HepG2 (cell line): ENCODE measurements at regions not wholly inside any gene's neighbourhood (a gene's known extent, or its start where the extent isn't known, plus 50 kb on each side); places are given as distances from the start of the nearest gene placed in this dataset.

ENCODE experiments used
- ATAC-seq: fragments of 200-7000 bp; cut with Tn5 transposase; 3 replicates; pipeline ENCODE4 v1.9.1; 2020; ENCODE audit warnings: mild to moderate bottlenecking, moderate library complexity
- BruUV-seq: library from RNA; stranded (reverse); fragments of 400-500 nt; replicated peaks from 2 replicates; lab custom pipeline; 2021; lab: Mats Ljungman, UMichigan
- CTCF ChIA-PET: fragments of 300-600 bp; formaldehyde crosslinking; extraction: SDS; loops from one replicate; lab custom pipeline; 2021; ENCODE audit warnings: low total read pairs, inconsistent platforms, low intra/inter-chr PET ratio; lab: Yijun Ruan, JAX
- POLR2A ChIA-PET: fragments of 350-600 bp; sonication (Branson Sonifier 250); formaldehyde crosslinking; loops from one replicate; lab custom pipeline; 2020; ENCODE audit warnings: antibody characterized with exemption, inconsistent platforms; lab: Yijun Ruan, JAX
- DNase-seq: peaks from one replicate; pipeline ENCODE4 v3.0.0-alpha.2; 2015; ENCODE audit warnings: low spot score
- FAIRE-seq: peaks from 3 replicates; lab custom pipeline; 2011; peaks lifted over from hg19 to GRCh38; lab: Jason Lieb, UNC
- H2AFZ ChIP-seq: one replicate; pipeline ENCODE4 v1.6.1; 2011; ENCODE audit warnings: low read length, inconsistent platforms
- H3K27ac ChIP-seq: fragments of 300-600 bp; 3 replicates; pipeline ENCODE4 v1.8.0; 2011; ENCODE audit warnings: mixed run types, mild to moderate bottlenecking, mixed read lengths, low read length, inconsistent platforms; ENCODE audit not compliant: insufficient read depth; ENCODE audit errors: extremely low read length
- H3K27me3 ChIP-seq, 2 experiments: fragments of 200-600 bp in 1 of 2; 2 replicates in 1 of 2; 3 replicates in 1 of 2; pipeline versions ENCODE4 v1.6.0 to v1.8.0; 2011; ENCODE audit warnings: low read length in 2 of 2, mild to moderate bottlenecking in 2 of 2, moderate library complexity in 2 of 2, inconsistent platforms in 1 of 2; ENCODE audit not compliant: insufficient read depth in 2 of 2, control insufficient read depth in 1 of 2
- H3K36me3 ChIP-seq, 2 experiments: fragments of 200-600 bp in 1 of 2; replicated peaks in 1 of 2; 2 replicates in 1 of 2; 3 replicates in 1 of 2; pipeline versions ENCODE4 v1.5.1 to v1.8.0; 2011; ENCODE audit warnings: low read length in 2 of 2, inconsistent platforms in 1 of 2; ENCODE audit not compliant: insufficient read depth in 2 of 2, control insufficient read depth in 1 of 2
- H3K4me1 ChIP-seq: 2 replicates; pipeline ENCODE4 v1.5.1; 2012; ENCODE audit warnings: low read length, inconsistent platforms; ENCODE audit not compliant: insufficient read depth
- H3K4me2 ChIP-seq: 2 replicates; pipeline ENCODE4 v1.6.0; 2011; ENCODE audit warnings: low read depth, low read length, inconsistent platforms
- H3K4me3 ChIP-seq, 3 experiments: fragments of 200-600 bp in 1 of 3; sonication (generic), shearing (Covaris generic) in 1 of 3; replicated peaks in 1 of 3; 2 replicates each; pipeline ENCODE4 v1.5.1; 2011 to 2016; ENCODE audit warnings: low read length in 3 of 3, inconsistent platforms in 2 of 3, low read depth in 2 of 3, mild to moderate bottlenecking in 2 of 3, control low read depth in 1 of 3, mixed read lengths in 1 of 3; ENCODE audit not compliant: insufficient read depth in 1 of 3
- H3K79me2 ChIP-seq: one replicate; pipeline ENCODE4 v1.6.1; 2011; ENCODE audit warnings: low read length, inconsistent platforms; ENCODE audit not compliant: insufficient read depth
- H3K9ac ChIP-seq: 2 replicates; pipeline ENCODE4 v1.6.0; 2011; ENCODE audit warnings: mild to moderate bottlenecking, low read depth, low read length, inconsistent platforms; ENCODE audit not compliant: insufficient read depth
- H3K9me3 ChIP-seq: 2 replicates; pipeline ENCODE4 v1.5.1; 2012; ENCODE audit warnings: mild to moderate bottlenecking, low read length
- H4K20me1 ChIP-seq: 2 replicates; pipeline ENCODE4 v1.6.0; 2011; ENCODE audit warnings: inconsistent platforms, mild to moderate bottlenecking, low read length, moderate library complexity; ENCODE audit not compliant: insufficient read depth
- ATF1 ChIP-seq: IDR thresholded peaks from 2 replicates; pipeline ENCODE4 v1.6.1; 2016; ENCODE audit warnings: mild to moderate bottlenecking, control low read depth
- FOXP1 ChIP-seq, 2 experiments: fragments of 450-650 bp in 1 of 2; IDR thresholded peaks; 2 replicates each; pipeline ENCODE4 v1.6.1; 2017 to 2018; ENCODE audit warnings: antibody characterized with exemption in 1 of 2
- HMG20A ChIP-seq: IDR thresholded peaks from 2 replicates; pipeline ENCODE4 v1.6.1; 2016; ENCODE audit warnings: borderline replicate concordance
- HNRNPH1 ChIP-seq: fragments of 200-400 bp; formaldehyde crosslinking; optimal IDR thresholded peaks from 2 replicates; pipeline ENCODE3; 2017; ENCODE audit warnings: mild to moderate bottlenecking, low read depth, low read length
- IRX3 ChIP-seq: sonication (generic); formaldehyde crosslinking; IDR thresholded peaks from 2 replicates; pipeline ENCODE4 v1.8.1; 2023; ENCODE audit warnings: mild to moderate bottlenecking, low read depth, missing genetic modification reagents, borderline replicate concordance
- RAD51 ChIP-seq: fragments of 450-650 bp; IDR thresholded peaks from 2 replicates; pipeline ENCODE4 v1.6.1; 2016; ENCODE audit warnings: borderline replicate concordance
- SIN3B ChIP-seq: fragments of 150-350 bp; IDR thresholded peaks from 2 replicates; pipeline ENCODE4 v1.6.1; 2014; ENCODE audit warnings: low read length
- SMYD3 ChIP-seq: sonication (generic); formaldehyde crosslinking; IDR thresholded peaks from 2 replicates; pipeline ENCODE4 v1.8.1; 2023; ENCODE audit warnings: mild to moderate bottlenecking, missing genetic modification reagents
- SP140L ChIP-seq: sonication (generic); formaldehyde crosslinking; IDR thresholded peaks from 2 replicates; pipeline ENCODE4 v1.4.0; 2020; ENCODE audit warnings: missing genetic modification reagents, borderline replicate concordance
- SRF ChIP-seq: IDR thresholded peaks from 2 replicates; pipeline ENCODE4 v1.6.1; 2011; ENCODE audit warnings: mild to moderate bottlenecking, low read depth, low read length, moderate library complexity
- TEAD2 ChIP-seq: sonication (generic); formaldehyde crosslinking; IDR thresholded peaks from 2 replicates; pipeline ENCODE4 v1.9.0; 2021; ENCODE audit warnings: missing genetic modification reagents
- ZNF644 ChIP-seq: IDR thresholded peaks from 2 replicates; pipeline ENCODE4 v1.6.1; 2016; ENCODE audit warnings: low read depth
- ZNF720 ChIP-seq: sonication (generic); formaldehyde crosslinking; IDR thresholded peaks from 2 replicates; pipeline ENCODE4 v1.4.0; 2020; ENCODE audit warnings: missing genetic modification reagents
- ZNF839 ChIP-seq: sonication (generic); formaldehyde crosslinking; IDR thresholded peaks from 2 replicates; pipeline ENCODE4 v1.4.0; 2020; ENCODE audit warnings: missing genetic modification reagents, mild to moderate bottlenecking, borderline replicate concordance
- whole genome bisulfite sequencing: methylation state at CpG from one replicate; pipeline ENCODE4 v1.1.6; 2017; ENCODE audit warnings: low lambda C conversion rate; 5-methylcytosine and 5-hydroxymethylcytosine counted together
- in situ Hi-C: cut with HindIII; loops from 2 replicates; pipeline ENCODE4 v1.10.0; 2017; ENCODE audit warnings: low pct_unique_long_range_greater_than_20kb; ENCODE audit not compliant: extremely low pct_ligation_motif_present
- intact Hi-C: fragments of 100-400 bp; cut with micrococcal nuclease; formaldehyde crosslinking; loops from one replicate; pipeline ENCODE4 v1.10.0; 2022; ENCODE audit not compliant: unreplicated experiment
- TF ChIP-seq, protein P1 (sequence below): sonication (generic); formaldehyde crosslinking; IDR thresholded peaks from 2 replicates; pipeline ENCODE4 v1.4.0; 2020; ENCODE audit warnings: low read depth, missing genetic modification reagents
- TF ChIP-seq, protein P2 (sequence below): sonication (generic); formaldehyde crosslinking; IDR thresholded peaks from 2 replicates; pipeline ENCODE4 v1.4.0; 2020; ENCODE audit warnings: missing genetic modification reagents

DNA sequence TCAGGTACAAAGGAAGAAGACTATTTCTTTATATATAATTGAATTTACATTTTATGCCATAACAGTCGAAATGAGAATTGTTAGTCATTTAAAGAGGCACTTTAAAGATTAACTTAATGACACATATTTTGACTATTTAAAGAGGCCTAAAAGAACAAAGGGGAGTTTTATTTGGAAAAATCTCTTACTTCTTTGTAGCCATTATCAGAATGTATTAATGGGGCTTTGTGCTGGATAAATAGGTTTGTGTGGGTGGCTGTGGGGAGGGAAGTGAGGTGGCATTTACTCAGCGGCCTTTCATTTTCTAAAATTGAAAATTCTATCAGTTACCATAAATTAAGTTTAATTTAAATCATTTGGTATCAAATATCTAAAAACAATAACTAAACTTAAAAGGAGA is 462.2 kb upstream of the CXADR start (continued):
- no peak for TF ChIP-seq HNRNPH1
- no peak for TF ChIP-seq ZNF644 (CRISPR knock-in tag)
- no peak for TF ChIP-seq IRX3 (CRISPR knock-in tag)
- no peak for TF ChIP-seq SP140L (CRISPR knock-in tag)
- TF ChIP-seq TEAD2 (CRISPR knock-in tag) = no peak

DNA sequence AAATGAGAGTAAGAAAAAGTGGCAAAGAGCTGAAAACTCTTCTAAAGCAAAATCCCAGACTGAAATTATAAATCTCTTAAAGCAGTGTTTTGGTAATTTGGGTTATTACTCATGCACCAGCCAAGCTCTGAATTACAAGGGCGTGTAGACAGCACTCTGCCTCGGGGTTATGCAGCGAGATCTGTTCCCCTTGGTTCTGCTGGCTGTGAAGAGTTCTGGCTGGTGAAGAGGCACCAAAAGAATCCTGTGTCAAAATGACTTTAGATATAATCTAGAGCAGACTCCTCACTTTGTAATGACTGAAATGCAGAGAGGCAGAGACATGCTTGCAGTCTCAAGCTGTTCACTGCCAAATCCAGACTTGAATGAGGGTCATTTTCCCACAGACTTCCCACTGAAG is 461.8 kb upstream of the CXADR start:
- ChIA-PET POLR2A (no interaction called here), CTCF (no interaction called here)
- H3K79me2 ChIP-seq = no peaks in the 10 kb centered on the region
- no peak overlapping the region for H2AFZ ChIP-seq
- H3K4me1 ChIP-seq = no peaks in the 10 kb centered on the region
- no TSS peak for BruUV-seq
- WGBS = 0% methylated on average over 3 of the region's 3 CpGs
- no peaks in the 10 kb centered on the region for H4K20me1 ChIP-seq
- FAIRE-seq = no peak
- TF ChIP-seq SMYD3 (CRISPR knock-in tag) = no peak
- no peak for TF ChIP-seq SIN3B
- no peak for TF ChIP-seq ZNF720 (CRISPR knock-in tag)
- TF ChIP-seq RAD51 = no peak
- no peak for TF ChIP-seq SRF
- no peak for TF ChIP-seq ZNF839 (CRISPR knock-in tag)
- TF ChIP-seq, all 625 proteins: peak for 0
- Histone ChIP-seq H3K27me3 (no peaks in the 10 kb centered on the region), H3K4me3 (no peak overlapping the region), H3K4me2 (no peak overlapping the region), H3K27ac (no peak overlapping the region), H3K9ac (no peak overlapping the region), H3K9me3 (no peaks in the 10 kb centered on the region), H3K36me3 (no peaks in the 10 kb centered on the region)
- DNase-seq (no peak), ATAC-seq (no peak)
- in situ Hi-C loops (no loop called here), intact Hi-C loops (no loop called here)

DNA sequence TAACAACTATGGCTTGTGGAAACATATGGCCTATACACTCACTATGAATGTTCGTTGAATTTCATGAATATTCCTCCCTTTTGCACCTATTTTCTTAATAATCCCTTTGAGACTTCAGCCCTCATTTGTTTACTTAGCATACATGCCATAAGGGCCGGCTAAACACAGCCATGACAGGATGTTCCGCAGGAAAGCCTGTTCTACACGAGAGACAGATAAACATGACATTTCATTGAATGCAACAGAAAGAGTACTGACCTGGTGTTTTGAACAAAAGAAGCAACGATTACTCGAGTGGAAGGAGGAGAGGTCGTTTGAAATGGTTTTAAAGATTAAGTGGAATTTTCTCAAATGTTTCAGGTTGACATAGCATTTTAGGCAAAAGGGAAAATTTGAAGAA is 459.5 kb upstream of the CXADR start:
- Histone ChIP-seq H3K36me3 (no peaks in the 10 kb centered on the region), H3K9me3 (no peaks in the 10 kb centered on the region), H3K79me2 (no peaks in the 10 kb centered on the region), H3K4me2 (no peak overlapping the region), H3K9ac (no peak overlapping the region), H3K27me3 (no peaks in the 10 kb centered on the region), H3K4me1 (no peaks in the 10 kb centered on the region), H2AFZ (no peak overlapping the region), H3K4me3 (no peak overlapping the region), H4K20me1 (no peaks in the 10 kb centered on the region), H3K27ac (no peak overlapping the region)
- ChIA-PET POLR2A (no interaction called here), CTCF (no interaction called here)
- in situ Hi-C loops (no loop called here), intact Hi-C loops (no loop called here)
- DNase-seq (no peak), ATAC-seq (no peak), FAIRE-seq (no peak)
- BruUV-seq = no TSS peak
- 2% methylated on average over 7 of the region's 7 CpGs for WGBS
- TF ChIP-seq ZNF644 (CRISPR knock-in tag) = no peak
- TF ChIP-seq, protein P1, sequence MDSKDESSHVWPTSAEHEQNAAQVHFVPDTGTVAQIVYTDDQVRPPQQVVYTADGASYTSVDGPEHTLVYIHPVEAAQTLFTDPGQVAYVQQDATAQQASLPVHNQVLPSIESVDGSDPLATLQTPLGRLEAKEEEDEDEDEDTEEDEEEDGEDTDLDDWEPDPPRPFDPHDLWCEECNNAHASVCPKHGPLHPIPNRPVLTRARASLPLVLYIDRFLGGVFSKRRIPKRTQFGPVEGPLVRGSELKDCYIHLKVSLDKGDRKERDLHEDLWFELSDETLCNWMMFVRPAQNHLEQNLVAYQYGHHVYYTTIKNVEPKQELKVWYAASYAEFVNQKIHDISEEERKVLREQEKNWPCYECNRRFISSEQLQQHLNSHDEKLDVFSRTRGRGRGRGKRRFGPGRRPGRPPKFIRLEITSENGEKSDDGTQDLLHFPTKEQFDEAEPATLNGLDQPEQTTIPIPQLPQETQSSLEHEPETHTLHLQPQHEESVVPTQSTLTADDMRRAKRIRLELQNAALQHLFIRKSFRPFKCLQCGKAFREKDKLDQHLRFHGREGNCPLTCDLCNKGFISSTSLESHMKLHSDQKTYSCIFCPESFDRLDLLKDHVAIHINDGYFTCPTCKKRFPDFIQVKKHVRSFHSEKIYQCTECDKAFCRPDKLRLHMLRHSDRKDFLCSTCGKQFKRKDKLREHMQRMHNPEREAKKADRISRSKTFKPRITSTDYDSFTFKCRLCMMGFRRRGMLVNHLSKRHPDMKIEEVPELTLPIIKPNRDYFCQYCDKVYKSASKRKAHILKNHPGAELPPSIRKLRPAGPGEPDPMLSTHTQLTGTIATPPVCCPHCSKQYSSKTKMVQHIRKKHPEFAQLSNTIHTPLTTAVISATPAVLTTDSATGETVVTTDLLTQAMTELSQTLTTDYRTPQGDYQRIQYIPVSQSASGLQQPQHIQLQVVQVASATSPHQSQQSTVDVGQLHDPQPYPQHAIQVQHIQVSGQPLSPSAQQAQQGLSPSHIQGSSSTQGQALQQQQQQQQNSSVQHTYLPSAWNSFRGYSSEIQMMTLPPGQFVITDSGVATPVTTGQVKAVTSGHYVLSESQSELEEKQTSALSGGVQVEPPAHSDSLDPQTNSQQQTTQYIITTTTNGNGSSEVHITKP (CRISPR knock-in tag) = no peak
- no peak for TF ChIP-seq FOXP1 (IDR thresholded peaks at IDR 0.05)
- no peak for TF ChIP-seq FOXP1 (CRISPR knock-in tag; IDR thresholded peaks at IDR 0.05)
- TF ChIP-seq, protein P2, sequence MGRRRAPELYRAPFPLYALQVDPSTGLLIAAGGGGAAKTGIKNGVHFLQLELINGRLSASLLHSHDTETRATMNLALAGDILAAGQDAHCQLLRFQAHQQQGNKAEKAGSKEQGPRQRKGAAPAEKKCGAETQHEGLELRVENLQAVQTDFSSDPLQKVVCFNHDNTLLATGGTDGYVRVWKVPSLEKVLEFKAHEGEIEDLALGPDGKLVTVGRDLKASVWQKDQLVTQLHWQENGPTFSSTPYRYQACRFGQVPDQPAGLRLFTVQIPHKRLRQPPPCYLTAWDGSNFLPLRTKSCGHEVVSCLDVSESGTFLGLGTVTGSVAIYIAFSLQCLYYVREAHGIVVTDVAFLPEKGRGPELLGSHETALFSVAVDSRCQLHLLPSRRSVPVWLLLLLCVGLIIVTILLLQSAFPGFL (CRISPR knock-in tag) = no peak
- no peak for TF ChIP-seq ATF1 (CRISPR knock-in tag)
- no peak for TF ChIP-seq HMG20A
